Neuronal stem cell (in vitro differentiated cells): ENCODE measurements at regions not wholly inside any gene's neighbourhood (a gene's known extent, or its start where the extent isn't known, plus 50 kb on each side); places are given as distances from the start of the nearest gene placed in this dataset.

Experiments
- DNase-seq: peaks from one replicate; pipeline ENCODE4 v3.0.0-alpha.2; 2013; ENCODE audit warnings: low spot score
- H2AFZ ChIP-seq: one replicate; pipeline ENCODE4 v1.6.1; 2013; ENCODE audit warnings: mild to moderate bottlenecking, low read length, inconsistent platforms
- H2AK5ac ChIP-seq: 2 replicates; pipeline ENCODE4 v1.6.1; 2013; ENCODE audit warnings: low read depth, mild to moderate bottlenecking, inconsistent platforms, low read length, moderate library complexity, mixed read lengths
- H2BK120ac ChIP-seq: 2 replicates; pipeline ENCODE4 v1.6.1; 2013; ENCODE audit warnings: low read depth, mild to moderate bottlenecking, inconsistent platforms, low read length, moderate library complexity, mixed read lengths
- H2BK12ac ChIP-seq: one replicate; pipeline ENCODE4 v1.6.1; 2013; ENCODE audit warnings: low read length, inconsistent platforms
- H2BK15ac ChIP-seq: 2 replicates; pipeline ENCODE4 v1.6.1; 2013; ENCODE audit warnings: mild to moderate bottlenecking, low read length, inconsistent platforms, mixed read lengths
- H2BK5ac ChIP-seq: one replicate; pipeline ENCODE4 v1.6.1; 2013; ENCODE audit warnings: inconsistent platforms, mild to moderate bottlenecking, low read length, moderate library complexity
- H3K14ac ChIP-seq: one replicate; pipeline ENCODE4 v1.6.1; 2013; ENCODE audit warnings: low read length, inconsistent platforms
- H3K18ac ChIP-seq: 2 replicates; pipeline ENCODE4 v1.6.1; 2013; ENCODE audit warnings: low read length, inconsistent platforms
- H3K23ac ChIP-seq: 2 replicates; pipeline ENCODE4 v1.6.1; 2013; ENCODE audit warnings: low read depth, mild to moderate bottlenecking, mixed read lengths, low read length, inconsistent platforms; ENCODE audit not compliant: poor library complexity
- H3K27ac ChIP-seq: replicated peaks from 3 replicates; pipeline ENCODE4 v1.5.1; 2013; ENCODE audit warnings: low read length, inconsistent platforms
- H3K27me3 ChIP-seq, 3 experiments: 2 replicates each; pipeline ENCODE4 v1.6.1; 2013; ENCODE audit warnings: low read length in 3 of 3, mild to moderate bottlenecking in 2 of 3, inconsistent platforms in 1 of 3, low read depth in 1 of 3, mixed read lengths in 1 of 3, moderate library complexity in 1 of 3; ENCODE audit not compliant: control insufficient read depth in 3 of 3, insufficient read depth in 3 of 3
- H3K36me3 ChIP-seq, 2 donors: replicated peaks in 1 of 2; 2 replicates each; pipeline ENCODE4 v1.6.1; 2013; ENCODE audit warnings: low read length in 2 of 2; ENCODE audit not compliant: control insufficient read depth in 2 of 2, insufficient read depth in 2 of 2
- H3K4ac ChIP-seq: 2 replicates; pipeline ENCODE4 v1.6.1; 2013; ENCODE audit warnings: inconsistent platforms, mild to moderate bottlenecking, low read length, moderate library complexity
- H3K4me1 ChIP-seq, 2 donors: 1 replicate in 1 of 2; 2 replicates in 1 of 2; pipeline ENCODE4 v1.6.1; 2013; ENCODE audit warnings: low read length in 2 of 2, low read depth in 1 of 2; ENCODE audit not compliant: control insufficient read depth in 2 of 2, insufficient read depth in 1 of 2
- H3K4me2 ChIP-seq: one replicate; pipeline ENCODE4 v1.6.1; 2013; ENCODE audit warnings: mild to moderate bottlenecking, low read length, inconsistent platforms; ENCODE audit not compliant: insufficient read depth, poor library complexity, severe bottlenecking
- H3K4me3 ChIP-seq, 2 donors: 2 replicates each; pipeline ENCODE4 v1.5.1; 2013; ENCODE audit warnings: low read length in 2 of 2, mild to moderate bottlenecking in 2 of 2, inconsistent platforms in 1 of 2, moderate library complexity in 1 of 2
- H3K79me1 ChIP-seq: one replicate; pipeline ENCODE4 v1.6.1; 2013; ENCODE audit warnings: low read depth, mild to moderate bottlenecking, inconsistent platforms, low read length, moderate library complexity
- H3K9ac ChIP-seq: one replicate; pipeline ENCODE4 v1.6.1; 2013; ENCODE audit warnings: mild to moderate bottlenecking, low read depth, low read length, inconsistent platforms; ENCODE audit not compliant: poor library complexity
- H3K9me3 ChIP-seq, 2 donors: replicated peaks in 1 of 2; 2 replicates each; pipeline versions ENCODE3 to v1.6.1; 2013; ENCODE audit warnings: low read length in 2 of 2, mild to moderate bottlenecking in 2 of 2, inconsistent platforms in 1 of 2, low read depth in 1 of 2, mixed read lengths in 1 of 2, moderate library complexity in 1 of 2; ENCODE audit not compliant: control insufficient read depth in 2 of 2, insufficient read depth in 1 of 2
- H4K8ac ChIP-seq: one replicate; pipeline ENCODE4 v1.6.1; 2013; ENCODE audit warnings: low read depth, mild to moderate bottlenecking, inconsistent platforms, low read length, moderate library complexity
- H4K91ac ChIP-seq: one replicate; pipeline ENCODE4 v1.6.1; 2013; ENCODE audit warnings: low read length, low read depth, mild to moderate bottlenecking, inconsistent platforms; ENCODE audit not compliant: poor library complexity
- WGBS, 2 donors: extraction: QIAGEN DNeasy Blood & Tissue Kit; methylation state at CpG; one replicate each; pipeline ENCODE4 v1.1.7; 2013; ENCODE audit warnings: missing lambda C conversion rate in 2 of 2, mixed read lengths in 1 of 2; ENCODE audit not compliant: insufficient read length in 2 of 2, insufficient replicate concordance in 1 of 2; ENCODE audit errors: extremely low coverage in 2 of 2; 5-methylcytosine and 5-hydroxymethylcytosine counted together

DNA sequence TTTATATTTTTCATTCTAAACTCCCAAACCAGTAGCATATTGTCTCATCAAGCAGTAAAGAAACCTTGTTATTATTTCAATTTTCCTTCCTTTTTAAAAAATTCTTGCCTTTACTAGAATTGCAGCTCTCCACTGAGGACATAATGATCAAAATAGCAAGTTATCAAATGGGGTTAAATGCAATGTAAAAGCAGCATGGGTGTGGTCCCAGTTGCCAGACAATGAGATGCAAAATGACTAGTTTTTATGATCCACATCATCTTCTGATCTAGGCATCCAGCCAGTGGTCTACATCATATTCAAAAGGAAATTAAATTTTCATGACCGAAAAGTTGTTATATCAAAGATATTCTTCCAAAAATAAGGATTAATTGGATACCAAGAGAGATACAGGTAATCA lies 427.9 kb upstream of the SMIM31 start:
- Histone ChIP-seq H2AFZ (no peak overlapping the region), H3K4me3 (no peak overlapping the region), H3K27ac (no peak overlapping the region), H3K18ac (no peak overlapping the region), H2BK120ac (no peak overlapping the region), H2AK5ac (no peak overlapping the region), H3K4ac (no peak overlapping the region), H4K8ac (no peak overlapping the region), H2BK5ac (no peak overlapping the region), H3K9ac (no peak overlapping the region), H3K9me3 (no peaks in the 10 kb centered on the region), H4K91ac (no peak overlapping the region), H3K36me3 (no peaks in the 10 kb centered on the region), H3K4me2 (no peak overlapping the region), H3K27me3 (no peaks in the 10 kb centered on the region), H2BK15ac (no peak overlapping the region), H3K23ac (no peak overlapping the region), H2BK12ac (no peak overlapping the region), H3K79me1 (no peaks in the 10 kb centered on the region), H3K14ac (no peak overlapping the region), H3K4me1 (peaks cover 0 to 1% of the 10 kb centered on the region in 2 donors)
- no CpG with 5 or more reads among the region's 1 CpG for WGBS, 2 donors
- no peak for DNase-seq

- Histone ChIP-seq H4K91ac (no peak overlapping the region), H3K4me2 (no peak overlapping the region), H2BK15ac (no peak overlapping the region), H3K23ac (no peak overlapping the region), H3K27me3 (no peaks in the 10 kb centered on the region), H3K79me1 (no peaks in the 10 kb centered on the region), H4K8ac (no peak overlapping the region), H2AFZ (no peak overlapping the region), H3K4me3 (no peak overlapping the region), H3K27ac (no peak overlapping the region), H2BK12ac (no peak overlapping the region), H3K36me3 (no peaks in the 10 kb centered on the region), H3K4me1 (no peaks in the 10 kb centered on the region), H2BK5ac (no peak overlapping the region), H2BK120ac (no peak overlapping the region), H3K9ac (no peak overlapping the region), H3K4ac (no peak overlapping the region), H2AK5ac (no peak overlapping the region), H3K9me3 (peaks cover 0 to 2% of the 10 kb centered on the region in 2 donors), H3K18ac (no peak overlapping the region), H3K14ac (no peak overlapping the region)
- DNase-seq, result no peak
Observed at GRCh38 chr4:164337219-164337944, 416.5 kb upstream of the SMIM31 start.

GRCh38 chr4:164343472-164343976 lies 410.4 kb upstream of the SMIM31 start:
- no peak overlapping the region for H4K8ac ChIP-seq
- WGBS, 2 donors, result no CpG with 5 or more reads among the region's 3 CpGs

DNA sequence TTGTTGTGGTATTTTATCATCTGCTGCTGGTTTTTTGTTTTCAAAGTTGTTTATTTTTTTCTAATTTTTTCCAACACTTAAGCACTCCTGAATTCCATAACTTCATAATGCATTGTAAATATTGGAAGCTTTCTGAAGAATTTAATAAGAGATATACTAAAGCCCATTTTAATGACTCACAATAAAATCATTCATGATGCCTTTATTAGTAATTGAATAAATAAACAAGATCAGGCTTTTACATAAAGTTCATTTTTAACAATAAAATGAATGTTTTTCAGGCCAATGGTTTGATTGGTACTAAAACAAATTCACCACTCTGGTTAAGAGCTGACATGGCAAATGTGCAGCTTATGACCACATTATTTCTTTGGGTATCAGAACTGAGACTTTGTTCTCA lies 408.2 kb upstream of the SMIM31 start:
- Histone ChIP-seq H3K79me1 (no peaks in the 10 kb centered on the region), H3K18ac (no peak overlapping the region), H3K4me1 (no peaks in the 10 kb centered on the region), H3K9me3 (peaks cover 0 to 2% of the 10 kb centered on the region in 2 donors), H3K27ac (no peak overlapping the region), H3K36me3 (no peaks in the 10 kb centered on the region), H3K14ac (no peak overlapping the region), H2BK15ac (no peak overlapping the region), H2AFZ (no peak overlapping the region), H3K27me3 (no peaks in the 10 kb centered on the region), H3K4me3 (no peak overlapping the region), H3K4me2 (no peak overlapping the region), H2AK5ac (no peak overlapping the region), H2BK12ac (no peak overlapping the region), H3K23ac (no peak overlapping the region), H3K9ac (no peak overlapping the region), H3K4ac (no peak overlapping the region), H2BK120ac (no peak overlapping the region), H4K8ac (no peak overlapping the region), H2BK5ac (no peak overlapping the region), H4K91ac (no peak overlapping the region)
- DNase-seq, result no peak

More at GRCh38 chr4:164343472-164343976, 410.4 kb upstream of the SMIM31 start:
- H3K27me3 ChIP-seq, result no peaks in the 10 kb centered on the region
- H3K27ac ChIP-seq, result no peak overlapping the region
- H2BK12ac ChIP-seq, result no peak overlapping the region
- H3K4ac ChIP-seq, result no peak overlapping the region
- no peak overlapping the region for H3K9ac ChIP-seq
- H3K14ac ChIP-seq, result no peak overlapping the region
- no peaks in the 10 kb centered on the region for H3K36me3 ChIP-seq
- no peak overlapping the region for H2BK15ac ChIP-seq
- no peak for DNase-seq
- H2BK120ac ChIP-seq, result no peak overlapping the region
- no peaks in the 10 kb centered on the region for H3K4me1 ChIP-seq
- H2BK5ac ChIP-seq, result no peak overlapping the region
- no peak overlapping the region for H2AK5ac ChIP-seq
- H3K4me3 ChIP-seq, result no peak overlapping the region
- H3K18ac ChIP-seq, result no peak overlapping the region
- H3K4me2 ChIP-seq, result no peak overlapping the region
- no peak overlapping the region for H3K23ac ChIP-seq
- peaks cover 0 to 2% of the 10 kb centered on the region in 2 donors for H3K9me3 ChIP-seq
- H4K91ac ChIP-seq, result no peak overlapping the region
- no peak overlapping the region for H2AFZ ChIP-seq
- H3K79me1 ChIP-seq, result no peaks in the 10 kb centered on the region
